Astrocyte of the spinal cord (primary cell): ENCODE measurements at regions not wholly inside any gene's neighbourhood (a gene's known extent, or its start where the extent isn't known, plus 50 kb on each side); places are given as distances from the start of the nearest gene placed in this dataset.

Source experiments
- DNase-seq: peaks from one replicate; pipeline ENCODE4 v3.0.0; 2011; ENCODE audit warnings: low read depth, low spot score
- H3K4me3 ChIP-seq: 2 replicates; pipeline ENCODE4 v1.5.1; 2011; ENCODE audit warnings: low read depth, mild to moderate bottlenecking, low read length, moderate library complexity
- CTCF ChIP-seq: IDR thresholded peaks from 2 replicates; pipeline ENCODE4 v1.5.1; 2012; ENCODE audit warnings: low read depth, mild to moderate bottlenecking, low read length, inconsistent platforms
- in situ Hi-C: cut with HindIII; loops from 2 replicates; pipeline ENCODE4 v1.10.0; 2017; ENCODE audit warnings: low sequenced_read_pairs

GRCh38 chr6:139703780-139704179, 329.3 kb upstream of the CITED2 start:
- no peak overlapping the region for H3K4me3 ChIP-seq
- DNase-seq: no peak
- in situ Hi-C loops: no loop called here
- TF ChIP-seq CTCF: no peak

GRCh38 chr6:139702706-139703105, 328.3 kb upstream of the CITED2 start:
- in situ Hi-C loops: no loop called here
- DNase-seq: no peak
- no peak for TF ChIP-seq CTCF
- H3K4me3 ChIP-seq: no peak overlapping the region

- in situ Hi-C loops: no loop called here
- TF ChIP-seq CTCF: no peak
- no peak for DNase-seq
- no peak overlapping the region for H3K4me3 ChIP-seq
Measured at GRCh38 chr6:139701695-139702094, 327.2 kb upstream of the CITED2 start.

- H3K4me3 ChIP-seq: no peak overlapping the region
- no peak for DNase-seq
- in situ Hi-C loops: no loop called here
- TF ChIP-seq CTCF: no peak
Measured at GRCh38 chr6:139701003-139701402, 326.6 kb upstream of the CITED2 start.

GRCh38 chr6:139699911-139700310, 325.5 kb upstream of the CITED2 start:
- DNase-seq: no peak
- no peak overlapping the region for H3K4me3 ChIP-seq
- no peak for TF ChIP-seq CTCF
- in situ Hi-C loops: no loop called here

GRCh38 chr6:139699335-139699734, 324.9 kb upstream of the CITED2 start:
- DNase-seq: no peak
- no peak for TF ChIP-seq CTCF
- H3K4me3 ChIP-seq: no peak overlapping the region
- in situ Hi-C loops: no loop called here
